ENCODE measurements at regions not wholly inside any gene's neighbourhood (a gene's known extent, or its start where the extent isn't known, plus 50 kb on each side); places are given as distances from the start of the nearest gene placed in this dataset.
"Not testable (repeated sequence)": the region's sequence is repeated elsewhere in the genome, so short reads cannot be mapped to it uniquely, and the experiment has no call there.

DNA sequence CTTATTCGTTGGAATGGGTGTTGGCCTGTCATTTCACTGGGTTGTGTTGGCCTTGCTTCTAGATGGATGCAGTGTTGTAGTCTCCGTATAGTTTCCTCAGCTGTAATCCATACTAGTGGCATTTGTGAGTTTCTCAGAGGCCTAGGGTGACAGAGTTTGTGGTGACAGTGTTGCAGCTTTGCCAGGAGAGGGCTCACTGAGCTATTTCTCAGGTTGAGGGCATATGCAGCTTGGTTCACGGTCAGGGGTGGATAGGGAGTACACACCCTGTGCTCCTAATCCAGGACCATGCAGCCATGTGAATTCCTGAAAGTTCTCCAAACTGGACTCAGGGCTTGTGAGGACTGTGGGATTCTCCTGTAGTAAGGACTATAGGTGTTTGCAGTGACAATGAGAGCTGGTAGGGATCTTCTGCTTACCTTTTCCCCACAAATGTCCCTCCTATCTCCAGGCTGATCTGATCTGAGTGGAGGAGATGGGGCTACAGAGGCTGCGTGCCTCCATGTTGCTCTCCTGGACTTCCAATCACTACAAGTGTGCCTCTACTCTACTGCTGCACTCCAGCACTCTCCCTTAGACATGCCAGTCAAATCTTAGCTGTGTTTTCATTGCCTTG lies 229.0 kb downstream of the STK31 start:
- no peak for DNase-seq

DNA sequence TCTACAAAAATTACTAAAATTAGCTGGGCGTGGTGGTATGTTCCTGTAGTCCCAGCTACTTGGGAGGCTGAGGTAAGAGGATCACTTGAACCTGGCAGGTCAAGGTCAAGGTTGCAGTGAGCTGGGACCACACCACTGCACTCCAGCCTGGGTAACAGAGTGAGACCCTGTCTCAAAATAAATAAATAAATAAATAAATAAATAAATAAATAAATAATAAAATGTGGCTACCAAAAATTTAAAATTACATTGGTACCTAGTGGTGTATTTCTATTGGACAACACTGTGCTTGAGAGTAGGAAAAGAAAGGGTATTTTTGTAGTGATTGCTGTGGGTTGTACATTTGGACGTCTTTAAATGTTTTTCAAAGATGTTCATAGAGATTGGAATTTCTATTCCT lies 229.7 kb downstream of the STK31 start:
- DNase-seq, result not testable (repeated sequence)

DNA sequence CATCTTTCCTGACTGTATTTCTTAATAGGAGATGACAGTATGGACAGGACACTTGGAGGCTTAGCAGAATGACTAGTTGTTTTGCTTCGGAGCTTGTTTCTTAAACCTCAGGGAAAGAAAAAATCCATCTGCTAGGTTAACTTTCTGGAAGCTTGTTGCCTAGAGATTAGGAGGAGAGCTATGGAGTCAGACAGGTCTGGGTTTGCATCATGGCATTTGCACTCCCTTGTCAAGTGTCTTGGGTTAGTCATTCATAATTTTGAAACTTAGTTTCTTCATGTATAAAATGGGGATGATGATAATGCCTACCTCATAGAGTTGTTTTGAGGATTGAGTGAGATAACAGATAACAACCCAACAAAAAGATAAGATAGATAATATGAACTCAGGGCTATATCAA lies 231.5 kb downstream of the STK31 start:
- no peak for DNase-seq

DNA sequence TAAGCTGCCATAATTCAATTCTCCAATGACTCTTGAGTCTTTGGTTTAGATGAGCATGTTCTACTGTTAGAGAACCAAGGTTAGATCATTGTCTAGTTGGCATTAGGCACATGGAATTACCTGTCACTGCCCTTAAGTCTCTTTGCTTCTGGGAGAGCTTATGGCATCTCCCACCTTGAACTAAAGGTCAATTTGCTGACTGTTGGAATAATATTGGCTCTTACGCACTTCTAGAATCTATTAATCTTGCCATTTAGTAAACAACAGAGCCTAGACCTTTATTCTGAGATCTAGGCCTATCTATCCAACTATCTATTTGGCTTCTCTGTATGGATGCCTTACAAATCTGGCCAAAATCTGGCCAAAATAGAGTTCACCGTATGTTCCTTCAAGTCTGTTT lies 232.0 kb downstream of the STK31 start:
- no peak for DNase-seq

DNA sequence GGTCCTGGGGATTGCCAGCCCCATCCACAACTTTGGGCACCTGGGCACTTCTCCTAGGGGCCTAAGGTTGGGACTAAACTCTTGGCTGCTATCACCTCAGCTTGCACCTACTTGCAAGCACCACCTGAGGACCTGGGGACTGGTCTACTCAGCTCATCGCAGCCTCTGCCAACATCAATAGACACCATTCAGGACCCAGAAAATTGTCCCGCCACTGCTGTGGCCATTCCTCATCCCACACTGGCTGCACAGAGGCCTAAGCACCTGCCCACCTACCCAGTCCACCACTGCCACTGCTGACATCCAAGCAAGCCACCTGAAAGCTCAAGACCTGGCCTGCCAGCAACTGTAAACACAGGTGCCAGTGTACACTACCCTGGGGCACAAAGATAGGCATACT lies 234.1 kb downstream of the STK31 start:
- no peak for DNase-seq

DNA sequence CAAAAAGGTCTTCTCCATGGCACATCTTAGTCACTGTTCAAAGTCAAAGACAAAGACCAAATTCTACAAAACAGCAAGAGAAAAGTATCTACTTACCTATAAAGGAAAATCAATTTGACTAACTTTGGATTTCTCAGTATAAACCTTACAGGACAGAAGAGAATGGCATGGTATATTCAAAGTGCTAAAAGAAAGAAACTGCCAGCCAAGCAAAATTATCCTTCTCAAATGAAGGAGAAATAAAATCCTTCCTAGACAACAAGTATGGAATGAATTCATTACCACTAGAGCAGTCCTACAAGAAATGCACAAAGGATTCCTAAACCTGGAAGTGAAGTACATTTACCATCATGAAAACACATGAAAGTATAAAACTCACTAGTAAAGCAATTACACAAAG lies 235.5 kb downstream of the STK31 start:
- no peak for DNase-seq

DNA sequence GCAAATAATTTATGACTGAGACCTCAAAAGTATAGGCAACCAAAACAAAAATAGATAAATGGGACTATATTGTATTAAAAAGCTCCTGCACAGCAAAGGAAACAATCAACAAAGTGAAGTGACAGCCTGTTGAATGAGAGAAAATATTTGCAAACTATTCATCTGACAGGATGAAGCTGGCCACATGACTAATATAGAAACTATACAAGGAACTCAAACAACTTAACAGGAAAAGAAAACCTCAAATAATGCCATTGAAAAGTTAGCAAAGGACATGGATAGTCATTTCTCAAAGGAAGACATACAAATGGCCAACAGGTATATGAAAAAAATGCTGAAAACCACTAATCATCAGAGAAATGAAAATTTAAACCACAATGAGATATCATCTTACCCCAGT lies 245.1 kb downstream of the STK31 start:
- no peak for DNase-seq

DNA sequence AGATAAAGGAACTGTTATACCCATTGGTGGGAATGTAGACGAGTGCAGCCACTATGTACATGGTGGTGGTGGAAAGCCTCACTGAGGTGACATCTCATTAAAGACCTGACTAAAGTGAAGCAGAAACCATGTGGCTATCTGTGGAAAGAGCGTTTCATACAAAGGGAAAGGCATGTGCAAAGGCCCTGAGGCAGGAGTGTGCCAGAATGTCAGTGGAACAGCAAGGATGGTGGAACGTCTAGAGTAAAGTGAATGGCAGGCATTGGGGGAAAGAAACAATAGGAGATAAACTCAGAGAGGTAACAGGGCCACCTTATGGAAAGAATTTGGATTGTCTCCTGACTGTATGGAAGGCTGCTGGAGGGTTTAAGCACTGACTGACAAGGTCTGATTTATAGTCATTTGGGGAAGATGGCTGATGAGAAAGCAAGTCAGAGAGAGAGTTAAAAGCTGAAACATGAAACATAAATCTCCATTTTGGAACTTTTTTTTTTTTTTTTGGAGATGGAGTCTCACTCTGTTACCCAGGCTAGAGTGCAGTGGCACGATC lies 245.7 kb downstream of the STK31 start:
- DNase-seq, result no peak

DNA sequence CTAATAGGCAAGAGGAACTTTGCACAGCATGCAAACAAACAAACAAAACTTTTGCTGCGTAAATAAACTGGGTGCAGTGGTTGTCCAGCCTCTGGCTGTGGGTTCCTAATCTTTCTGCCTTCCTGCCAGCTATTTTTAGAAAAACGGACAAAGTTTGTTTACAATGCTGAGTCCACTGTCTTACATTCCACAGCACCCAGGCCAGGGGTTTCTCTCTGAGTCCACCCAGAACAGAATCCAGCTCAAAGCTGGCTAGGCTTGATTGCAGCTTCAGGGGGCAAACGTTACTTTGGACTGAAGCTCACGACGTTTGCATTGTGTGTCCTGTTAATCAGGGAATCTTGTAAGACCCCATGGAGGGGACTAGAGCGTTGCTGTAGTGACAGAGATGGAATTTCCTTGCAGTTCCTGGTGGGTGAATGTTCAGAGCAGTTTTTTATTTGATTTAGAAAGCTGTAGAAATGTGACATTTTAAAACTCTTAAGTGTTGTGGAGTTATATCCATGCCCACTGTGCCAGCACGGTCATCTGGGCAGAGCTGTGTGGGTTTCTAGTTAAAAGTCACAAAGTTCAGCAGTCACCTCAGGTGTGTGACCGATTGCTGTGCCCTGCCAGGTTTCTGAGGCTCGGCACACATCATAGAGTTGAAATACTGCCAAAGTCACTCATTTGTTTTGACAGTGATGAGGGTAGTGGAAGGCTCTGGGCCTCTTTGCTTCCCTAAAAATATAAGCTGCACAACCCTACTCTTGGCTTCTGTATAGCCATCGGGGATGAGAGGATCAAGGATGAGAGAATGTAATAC lies 247.0 kb downstream of the STK31 start:
- no peak for DNase-seq

DNA sequence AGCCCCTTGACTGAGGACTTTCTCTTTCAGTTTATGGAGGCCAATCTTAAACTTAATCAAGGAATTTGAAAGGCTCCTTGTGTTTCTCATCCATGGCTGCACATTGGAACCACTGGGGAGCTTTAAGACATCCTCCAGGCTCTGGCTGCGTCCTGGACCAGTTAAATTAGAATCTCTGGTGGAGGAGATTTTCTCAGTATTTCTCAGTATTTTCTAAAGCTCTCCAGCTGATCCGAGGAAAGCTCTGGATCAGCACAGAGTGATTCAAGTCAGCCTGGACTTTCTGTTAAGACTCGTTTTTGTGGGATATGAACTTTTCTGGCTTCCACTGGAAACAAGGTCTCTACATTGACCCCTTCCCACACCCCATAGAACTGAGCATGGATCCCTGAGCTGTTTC lies 249.8 kb downstream of the STK31 start:
- no peak for DNase-seq

DNA sequence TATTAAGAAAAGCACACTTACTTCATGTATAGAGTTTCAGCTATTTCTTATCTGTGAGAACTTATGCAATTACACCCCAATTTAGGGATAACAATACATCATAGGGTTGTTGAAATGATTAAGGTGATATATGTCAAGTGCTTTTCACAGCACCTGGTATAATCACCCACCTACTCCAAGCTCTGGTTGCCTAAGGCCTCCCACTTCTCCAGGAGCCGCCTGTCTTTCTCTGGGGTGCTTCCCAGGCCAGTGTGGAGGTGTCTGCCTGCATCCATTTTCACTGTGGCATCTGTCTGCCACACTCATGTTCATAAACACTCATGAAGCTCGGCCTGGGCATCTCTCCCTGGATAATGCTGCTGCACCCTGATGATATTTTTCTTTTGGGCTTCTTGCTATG lies 250.3 kb downstream of the STK31 start:
- DNase-seq, result no peak

DNA sequence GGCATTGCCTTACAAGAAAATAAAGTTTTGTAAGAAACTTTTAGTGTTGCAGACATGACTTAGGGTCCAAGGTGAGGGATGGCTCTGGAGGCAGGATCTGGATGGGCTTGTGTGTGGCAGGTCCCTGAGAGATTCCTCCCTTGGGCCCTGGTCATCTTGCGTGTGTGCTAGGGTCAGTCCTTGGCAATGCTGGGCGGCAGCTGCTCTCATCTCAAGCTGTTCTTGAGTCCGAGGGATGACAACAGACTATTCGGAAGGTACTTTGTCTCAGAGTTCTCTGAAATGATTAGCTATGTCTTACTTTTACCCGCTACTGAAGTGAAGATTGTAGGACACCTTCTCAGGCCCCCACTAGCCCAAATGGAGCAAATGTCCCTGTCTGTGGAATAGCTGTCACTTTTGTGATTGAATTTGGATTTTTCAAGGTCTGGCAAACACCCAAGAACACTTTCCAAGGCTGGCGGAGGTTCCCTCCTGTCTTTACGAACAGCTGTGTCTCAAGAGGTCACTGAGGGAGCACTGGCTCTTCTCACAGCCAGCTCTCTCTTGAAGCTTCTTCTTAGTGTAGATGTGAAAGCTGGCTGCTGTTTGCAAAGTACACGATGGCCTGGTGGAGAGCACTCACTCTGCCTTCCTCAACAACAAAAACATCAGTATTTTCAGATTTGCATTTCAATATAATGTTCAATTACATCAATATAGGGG lies 253.6 kb downstream of the STK31 start:
- no peak for DNase-seq

DNA sequence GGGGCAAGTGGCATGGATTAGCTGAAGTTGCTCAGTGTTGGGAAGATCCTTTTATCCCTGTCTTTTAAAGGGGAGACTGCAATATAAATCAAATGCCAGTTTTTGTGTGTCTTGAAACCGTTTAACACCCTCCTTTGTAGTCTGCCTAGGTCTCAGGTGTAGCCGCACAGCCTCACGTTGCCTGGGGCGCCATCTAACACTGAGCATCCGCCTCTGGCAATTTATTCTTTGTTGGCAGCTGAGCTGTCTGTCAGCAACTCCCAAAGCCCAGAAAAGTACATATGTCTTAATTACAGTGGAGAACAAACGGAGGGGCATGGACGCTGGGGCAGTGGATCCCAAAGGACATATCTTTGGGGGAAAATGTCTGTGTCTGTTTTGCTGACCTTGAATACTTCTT lies 254.7 kb downstream of the STK31 start:
- no peak for DNase-seq

DNA sequence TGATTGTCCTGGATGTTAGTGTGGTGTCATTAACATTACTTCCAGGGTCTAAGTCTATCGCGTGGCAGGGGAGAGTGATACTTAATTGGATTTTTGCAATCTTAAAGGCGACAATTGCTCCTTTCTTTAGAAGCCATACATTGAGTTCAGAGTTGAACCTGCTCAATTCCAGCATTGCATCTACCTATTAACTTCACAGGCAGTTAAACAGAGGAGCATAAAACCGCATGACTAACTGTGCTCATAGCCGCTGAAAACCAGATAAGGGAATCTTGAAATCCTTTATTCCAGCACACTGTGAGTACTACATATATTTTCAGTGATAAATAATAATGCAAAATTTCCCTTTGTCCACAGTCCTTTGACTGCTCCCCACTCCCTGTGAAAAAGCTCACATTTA lies 255.3 kb downstream of the STK31 start:
- DNase-seq, result no peak

DNA sequence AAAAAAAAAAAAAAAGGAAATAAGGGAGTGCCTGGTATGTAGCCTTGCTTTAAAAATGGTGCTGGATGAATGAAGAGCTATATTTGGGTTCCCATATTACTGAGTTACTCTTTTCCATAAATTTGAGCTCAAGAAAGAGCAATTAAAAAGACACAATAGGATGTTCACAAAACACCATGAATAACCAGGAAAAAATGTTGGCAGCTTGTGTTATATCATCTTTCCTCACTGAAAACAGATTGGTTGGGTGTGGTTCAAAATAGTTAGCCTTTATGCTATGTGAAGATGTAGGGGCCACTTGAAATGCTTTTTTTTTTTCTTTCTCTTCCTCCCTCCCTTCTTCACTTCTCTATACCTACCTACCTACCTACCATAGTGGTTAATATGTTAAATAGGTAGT lies 256.9 kb downstream of the STK31 start:
- DNase-seq, result no peak

DNA sequence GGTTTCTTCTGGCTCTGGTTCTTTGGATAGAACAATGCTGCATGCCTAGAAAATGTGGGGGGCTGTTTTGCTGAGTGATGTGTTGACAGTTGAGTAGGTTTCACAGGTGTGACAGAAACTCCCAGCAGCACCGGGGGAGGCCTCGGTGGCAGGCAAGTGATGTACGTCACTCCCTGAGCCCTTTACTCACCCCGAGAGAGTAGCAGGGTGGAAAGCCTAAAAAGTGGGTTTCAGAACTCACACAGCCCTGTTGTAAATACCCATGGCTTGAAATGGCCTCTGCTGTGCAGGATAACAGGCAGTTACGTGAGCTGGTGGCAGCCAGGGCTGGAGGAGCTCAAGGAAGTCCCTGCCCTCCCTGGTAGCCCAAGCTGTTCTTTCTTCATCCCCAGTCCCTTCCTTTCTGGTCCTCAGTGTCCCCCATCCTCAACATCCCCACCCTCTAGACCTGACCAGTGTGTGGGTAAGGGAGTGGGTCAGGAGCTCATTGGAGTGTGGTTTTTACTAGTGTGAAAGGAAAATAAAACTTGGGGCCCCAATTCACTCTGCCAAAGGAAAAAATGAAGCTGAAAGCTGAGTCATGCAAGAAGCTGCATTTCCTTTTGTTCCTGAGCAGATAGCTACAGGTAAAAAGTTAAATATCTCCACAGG lies 258.1 kb downstream of the STK31 start:
- no peak for DNase-seq

DNA sequence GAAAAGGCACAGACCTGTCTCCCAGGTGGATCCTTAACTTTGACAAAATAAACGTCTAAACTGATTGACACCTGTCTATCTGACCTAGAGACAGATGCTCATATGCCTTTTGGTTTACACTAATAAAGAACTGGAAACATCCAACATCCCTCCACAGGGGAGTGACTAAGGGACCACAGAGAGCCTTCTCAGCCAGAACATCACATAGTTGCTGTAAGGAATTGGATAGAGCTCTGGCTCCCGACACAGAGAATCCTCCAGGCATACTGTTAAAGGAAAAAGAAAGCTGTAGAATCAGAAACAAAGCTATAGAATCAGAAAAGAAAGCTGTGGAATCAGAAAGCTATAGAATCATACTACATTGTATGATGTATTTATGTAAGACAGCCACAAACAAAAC lies 258.8 kb downstream of the STK31 start:
- DNase-seq, result no peak

DNA sequence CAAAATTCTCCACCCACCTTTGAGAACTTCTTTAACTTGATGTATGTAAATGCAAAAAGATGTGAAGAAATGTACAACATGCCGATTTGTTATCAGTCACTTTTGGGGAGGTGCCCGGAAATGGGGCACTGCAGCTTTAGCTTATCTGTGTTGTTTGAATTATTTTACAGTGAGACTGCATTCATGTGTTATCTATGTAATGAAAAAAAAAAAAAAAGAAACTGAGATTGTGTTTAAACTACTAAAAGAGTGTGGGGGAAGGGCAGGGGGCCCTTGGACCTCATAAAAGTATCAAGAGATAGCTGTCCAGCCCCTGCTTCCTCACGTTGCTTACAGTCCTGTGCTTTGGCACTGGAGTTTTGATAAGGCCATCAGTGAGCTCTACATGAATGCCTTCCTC lies 259.4 kb downstream of the STK31 start:
- DNase-seq, result no peak

DNA sequence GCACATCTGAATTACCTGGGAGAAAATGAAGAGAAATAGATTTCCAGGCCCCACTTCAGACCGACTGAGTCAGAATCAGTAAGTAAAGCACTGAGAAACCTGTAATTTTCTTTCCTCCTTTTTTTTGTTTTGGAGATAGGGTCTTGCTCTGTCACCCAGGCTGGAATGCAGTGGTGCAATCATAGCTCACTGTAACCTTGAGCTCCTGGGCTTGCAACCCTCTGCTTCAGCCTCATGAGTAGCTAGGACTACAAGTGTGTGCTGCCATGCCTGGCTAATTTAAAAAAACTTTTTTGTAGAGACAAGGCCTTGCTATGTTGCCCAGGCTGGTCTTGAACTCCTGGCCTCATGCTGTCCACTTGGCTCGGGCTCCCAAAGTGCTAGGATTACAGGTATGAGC lies 260.2 kb downstream of the STK31 start:
- no peak for DNase-seq

DNA sequence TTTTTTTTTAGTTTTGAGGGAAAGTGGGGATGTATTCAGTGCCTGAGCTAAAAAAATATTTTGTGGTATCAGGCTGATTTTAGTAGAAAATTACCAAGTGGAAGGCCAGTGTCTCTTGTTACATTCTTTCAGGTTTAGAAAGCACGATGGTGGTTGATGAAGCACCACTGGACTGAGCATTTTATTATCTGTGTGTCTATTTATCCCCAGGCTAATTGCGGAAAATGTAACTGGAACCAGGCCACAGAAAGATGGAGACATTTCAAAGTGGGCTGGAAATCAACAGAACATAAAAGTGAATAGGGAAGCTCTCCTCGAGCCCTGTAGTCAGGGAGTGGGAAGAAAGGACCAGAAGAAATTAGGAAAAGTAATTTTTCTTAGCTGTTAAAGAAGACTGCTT lies 261.0 kb downstream of the STK31 start:
- DNase-seq, result no peak

DNA sequence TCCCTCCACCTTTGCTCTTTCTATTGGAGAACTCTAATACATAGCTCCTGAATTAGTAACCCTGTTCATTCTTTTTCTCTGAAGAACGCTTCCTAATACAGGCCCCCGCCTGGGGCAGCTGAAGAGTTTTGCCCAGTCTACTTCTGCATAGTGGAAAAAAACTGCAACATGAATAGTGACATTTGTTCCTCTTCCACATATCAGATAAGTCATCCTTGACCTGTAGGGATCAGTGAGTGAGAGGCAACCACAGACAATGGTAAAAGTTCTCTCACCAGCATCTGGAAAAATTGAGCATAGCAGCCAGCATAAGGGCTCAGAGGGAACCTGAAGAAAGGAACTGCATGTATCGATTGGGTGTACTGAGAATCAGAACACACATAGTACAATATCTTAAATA lies 262.0 kb downstream of the STK31 start:
- no peak for DNase-seq

DNA sequence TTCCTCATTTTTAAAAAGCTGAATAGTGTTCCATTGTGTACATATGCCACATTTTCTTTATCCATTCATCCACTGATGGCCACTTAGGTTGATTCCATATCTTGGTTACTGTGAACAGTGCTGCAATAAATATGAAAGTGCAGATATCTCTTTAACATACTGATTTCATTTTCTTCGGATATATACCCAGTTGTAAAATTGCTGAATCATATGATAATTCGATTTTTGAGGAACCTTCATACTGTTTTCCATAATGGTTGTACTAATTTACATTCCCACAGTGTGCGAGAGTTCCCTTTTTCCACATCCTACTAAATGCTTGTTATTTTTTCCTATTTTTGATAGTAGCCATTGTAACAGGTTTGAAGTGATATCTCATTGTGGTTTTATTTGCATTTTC lies 263.2 kb downstream of the STK31 start:
- DNase-seq, result no peak

DNA sequence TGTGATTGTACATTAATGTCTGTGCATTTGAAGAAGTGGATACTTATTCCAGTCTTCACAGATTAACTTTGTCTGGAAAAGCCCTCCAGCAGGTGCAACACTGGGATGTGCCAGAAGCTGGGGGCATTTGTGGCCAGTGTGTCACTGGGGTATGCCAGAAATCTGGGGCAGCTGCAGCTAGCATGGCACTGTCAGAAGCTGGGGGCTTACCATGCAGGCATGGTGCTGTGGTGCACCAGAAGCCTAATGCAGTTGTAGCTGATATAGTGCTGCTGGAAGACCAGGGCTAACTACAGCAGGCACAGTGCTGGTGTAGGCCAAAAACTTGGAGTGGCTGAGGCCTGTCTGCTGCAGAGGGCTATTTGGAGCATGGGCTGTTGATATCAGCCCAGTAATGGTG lies 270.1 kb downstream of the STK31 start:
- no peak for DNase-seq

DNA sequence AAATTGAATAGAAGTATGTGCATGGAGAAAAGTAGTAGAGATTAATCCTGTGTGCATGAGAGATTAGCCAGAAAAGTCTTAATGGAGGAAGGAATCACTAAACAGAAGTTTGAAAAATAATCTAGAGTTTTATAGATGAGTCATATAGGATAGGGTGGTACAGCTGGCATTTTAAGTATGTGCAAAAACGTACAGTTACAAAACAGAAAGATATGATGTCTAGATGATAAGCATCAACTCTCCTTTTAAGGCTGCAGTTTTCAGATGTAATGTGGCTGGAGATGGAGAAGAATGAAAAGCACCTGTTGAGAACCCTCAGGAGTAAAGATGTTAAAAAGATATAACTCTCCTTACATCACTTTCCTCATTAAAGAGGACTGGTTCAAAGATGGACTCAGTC lies 271.3 kb downstream of the STK31 start:
- no peak for DNase-seq

Measured in stimulated activated CD4-positive, alpha-beta T cell treated with anti-CD3 and anti-CD28 coated beads, Interleukin-2, amount 100 ng/mL, for 48 hours (primary cell).